Testis (tissue), 2 donors: ENCODE measurements at regions not wholly inside any gene's neighbourhood (a gene's known extent, or its start where the extent isn't known, plus 50 kb on each side); places are given as distances from the start of the nearest gene placed in this dataset.

Source experiments
- DNase-seq: peaks from one replicate; pipeline ENCODE4 v3.0.0-alpha.2; 2019
- H3K27ac ChIP-seq, 2 donors: fragments of 200-600 bp; sonication (generic); one replicate each; pipeline ENCODE4 v1.5.1; 2019
- H3K27me3 ChIP-seq: fragments of 200-600 bp; sonication (generic); one replicate; pipeline ENCODE4 v1.5.1; 2019
- H3K36me3 ChIP-seq: fragments of 200-600 bp; sonication (generic); one replicate; pipeline ENCODE4 v1.5.1; 2017; ENCODE audit warnings: low read depth; ENCODE audit errors: missing control alignments
- H3K4me1 ChIP-seq: fragments of 200-600 bp; sonication (generic); one replicate; pipeline ENCODE4 v1.5.1; 2019
- H3K4me3 ChIP-seq, 2 donors: fragments of 200-600 bp; sonication (generic); one replicate each; pipeline ENCODE4 v1.5.1; 2017 to 2019
- H3K9me3 ChIP-seq: fragments of 200-600 bp; sonication (generic); one replicate; pipeline ENCODE4 v1.5.1; 2017
- POLR2A ChIP-seq: fragments of 450-650 bp; IDR thresholded peaks from one replicate; pipeline ENCODE4 v1.6.1; 2017; ENCODE audit warnings: antibody characterized with exemption, mild to moderate bottlenecking, moderate library complexity
- WGBS, 2 donors: methylation state at CpG; one replicate each; pipeline ENCODE4 v1.1.5; 2018; 5-methylcytosine and 5-hydroxymethylcytosine counted together
- intact Hi-C: fragments of 100-400 bp; cut with DNase I; formaldehyde crosslinking; loops from one replicate; pipeline ENCODE4 v1.15.1; 2023; ENCODE audit warnings: low total_unique reads
- TF ChIP-seq, protein P1 (sequence below), 3 experiments: fragments of 450-650 bp in 2 of 3; fragments of 200-600 bp in 1 of 3; sonication (generic) in 1 of 3; IDR thresholded peaks; one replicate each; pipeline ENCODE4 v1.5.1; 2016 to 2019; ENCODE audit warnings: antibody characterized with exemption in 3 of 3, mild to moderate bottlenecking in 2 of 3, moderate library complexity in 1 of 3

DNA sequence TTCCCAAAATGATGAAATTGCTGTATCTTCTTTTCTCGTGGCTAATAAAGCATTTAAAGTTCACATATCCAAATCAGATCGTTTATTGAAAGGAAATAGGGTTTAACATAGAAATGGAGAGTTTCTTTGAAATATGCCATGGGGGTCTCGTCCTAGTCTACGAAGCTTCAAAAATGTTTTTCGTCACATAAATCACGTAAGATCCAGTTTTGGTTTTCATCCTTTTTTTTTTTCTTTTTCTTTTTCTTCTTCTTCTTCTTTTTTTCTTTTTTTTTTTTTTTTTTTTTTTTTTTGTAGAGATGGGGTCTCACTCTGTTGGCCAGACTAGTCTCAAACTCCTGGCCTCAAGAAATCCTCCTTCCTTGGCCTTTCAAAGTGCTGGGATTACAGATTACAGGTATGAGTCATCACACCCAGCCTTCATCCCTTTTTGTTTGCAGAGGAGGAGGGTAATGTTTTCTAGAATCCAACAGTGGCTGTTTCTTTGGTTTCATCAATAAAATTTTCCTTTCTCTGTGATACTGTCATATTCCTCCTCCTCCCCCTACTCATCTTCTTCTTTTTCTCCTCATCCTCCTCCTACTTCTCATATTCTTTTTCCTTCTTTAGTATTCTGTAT lies 94.7 kb upstream of the LOC128125822 start:
- Histone ChIP-seq H3K27ac (no peak overlapping the region), H3K4me3 (no peak overlapping the region), H3K27me3 (no peaks in the 10 kb centered on the region), H3K9me3 (no peaks in the 10 kb centered on the region), H3K36me3 (no peaks in the 10 kb centered on the region), H3K4me1 (no peaks in the 10 kb centered on the region)
- TF ChIP-seq POLR2A, result no peak
- TF ChIP-seq, protein P1, sequence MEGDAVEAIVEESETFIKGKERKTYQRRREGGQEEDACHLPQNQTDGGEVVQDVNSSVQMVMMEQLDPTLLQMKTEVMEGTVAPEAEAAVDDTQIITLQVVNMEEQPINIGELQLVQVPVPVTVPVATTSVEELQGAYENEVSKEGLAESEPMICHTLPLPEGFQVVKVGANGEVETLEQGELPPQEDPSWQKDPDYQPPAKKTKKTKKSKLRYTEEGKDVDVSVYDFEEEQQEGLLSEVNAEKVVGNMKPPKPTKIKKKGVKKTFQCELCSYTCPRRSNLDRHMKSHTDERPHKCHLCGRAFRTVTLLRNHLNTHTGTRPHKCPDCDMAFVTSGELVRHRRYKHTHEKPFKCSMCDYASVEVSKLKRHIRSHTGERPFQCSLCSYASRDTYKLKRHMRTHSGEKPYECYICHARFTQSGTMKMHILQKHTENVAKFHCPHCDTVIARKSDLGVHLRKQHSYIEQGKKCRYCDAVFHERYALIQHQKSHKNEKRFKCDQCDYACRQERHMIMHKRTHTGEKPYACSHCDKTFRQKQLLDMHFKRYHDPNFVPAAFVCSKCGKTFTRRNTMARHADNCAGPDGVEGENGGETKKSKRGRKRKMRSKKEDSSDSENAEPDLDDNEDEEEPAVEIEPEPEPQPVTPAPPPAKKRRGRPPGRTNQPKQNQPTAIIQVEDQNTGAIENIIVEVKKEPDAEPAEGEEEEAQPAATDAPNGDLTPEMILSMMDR (IDR thresholded peaks at IDR 0.05), result no peak
- DNase-seq, result no peak
- 90 to 93% methylated on average over 6 of the region's 6 CpGs for WGBS, 2 donors
- intact Hi-C loops, result no loop called here

DNA sequence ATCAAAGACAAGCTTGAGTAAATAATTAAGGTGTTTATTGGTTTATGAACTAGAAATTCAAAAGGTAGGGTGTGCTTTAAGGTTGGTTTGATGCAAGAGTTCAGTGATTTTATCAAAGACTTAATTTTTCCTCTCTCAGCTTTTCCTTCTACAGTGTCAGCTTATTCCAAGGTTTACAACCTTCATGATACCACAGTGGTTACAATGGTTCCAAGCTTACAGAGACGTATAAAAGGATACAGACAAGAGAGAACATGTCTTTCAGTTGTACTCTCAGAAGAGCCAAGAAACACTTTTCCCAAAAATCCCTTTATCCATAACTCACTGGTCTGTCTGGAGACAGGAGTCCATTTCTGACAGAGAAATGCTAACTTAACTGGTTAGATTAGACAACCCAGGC lies 93.5 kb upstream of the LOC128125822 start:
- no peaks in the 10 kb centered on the region for H3K36me3 ChIP-seq
- DNase-seq, result no peak
- TF ChIP-seq, protein P1 (IDR thresholded peaks at IDR 0.05), result no peak
- no peak for TF ChIP-seq POLR2A
- no peak overlapping the region for H3K4me3 ChIP-seq
- intact Hi-C loops, result no loop called here
- H3K4me1 ChIP-seq, result no peaks in the 10 kb centered on the region
- no peaks in the 10 kb centered on the region for H3K9me3 ChIP-seq
- H3K27ac ChIP-seq, result no peak overlapping the region
- 49 to 57% methylated on average over 1 of the region's 1 CpG for WGBS, 2 donors
- H3K27me3 ChIP-seq, result no peaks in the 10 kb centered on the region

DNA sequence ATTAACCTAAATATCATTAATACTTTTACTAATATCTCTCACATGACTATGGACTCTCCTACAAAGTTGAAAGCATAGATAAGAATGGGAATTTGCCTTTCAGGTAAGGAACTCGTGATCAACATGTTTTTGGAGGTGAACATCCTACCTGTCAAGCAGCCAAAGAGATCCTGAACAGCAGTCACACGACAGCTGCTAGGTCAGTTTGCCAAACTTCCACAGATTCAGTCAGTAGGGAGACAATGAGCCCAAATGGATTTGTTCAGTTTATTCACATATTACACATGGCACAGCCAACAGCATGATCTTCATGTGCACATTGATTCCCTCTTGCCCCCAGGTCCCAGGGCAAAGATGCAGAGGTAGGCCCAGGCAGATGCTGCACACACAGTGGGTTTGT lies 86.1 kb upstream of the LOC128125822 start:
- Histone ChIP-seq H3K9me3 (no peaks in the 10 kb centered on the region), H3K4me1 (no peaks in the 10 kb centered on the region), H3K36me3 (no peaks in the 10 kb centered on the region), H3K4me3 (no peak overlapping the region), H3K27ac (no peak overlapping the region), H3K27me3 (no peaks in the 10 kb centered on the region)
- intact Hi-C loops, result no loop called here
- no peak for DNase-seq
- no peak for TF ChIP-seq POLR2A
- TF ChIP-seq, protein P1 (IDR thresholded peaks at IDR 0.05), result no peak
- WGBS, 2 donors, result 69 to 86% methylated on average over 2 of the region's 2 CpGs

DNA sequence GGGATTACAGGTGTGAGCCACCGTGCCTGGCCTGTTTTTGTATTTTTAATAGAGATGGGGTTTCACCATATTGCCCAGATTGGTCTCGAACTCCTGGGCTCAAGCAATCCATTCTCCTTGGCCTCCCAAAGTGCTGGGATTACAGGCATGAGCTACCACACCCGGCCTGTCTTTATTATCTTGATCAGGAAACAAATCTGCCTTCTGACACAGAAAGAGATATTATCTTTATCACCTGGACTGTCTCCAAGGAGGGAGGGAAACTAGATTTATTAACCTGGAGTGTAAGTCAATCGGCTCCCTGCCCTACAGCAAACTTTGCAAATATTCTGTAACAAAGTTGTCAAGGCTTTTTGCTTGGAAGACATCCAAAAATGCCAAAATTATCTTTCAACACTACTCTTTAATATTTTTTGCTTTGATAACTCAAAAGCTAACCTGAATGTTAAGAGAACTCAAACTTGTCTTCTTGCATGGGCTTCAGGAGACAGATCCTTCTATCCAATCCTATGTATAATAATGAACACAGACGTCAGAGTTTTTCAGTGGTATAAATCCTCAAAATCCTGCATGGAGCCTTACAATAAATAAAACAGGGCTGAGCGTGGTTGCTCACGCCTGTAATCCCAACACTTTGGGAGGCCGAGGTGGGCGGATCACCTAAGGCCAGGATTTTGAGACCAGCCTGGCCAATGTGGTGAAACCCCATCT lies 85.0 kb upstream of the LOC128125822 start:
- H3K4me1 ChIP-seq, result no peaks in the 10 kb centered on the region
- WGBS, 2 donors, result 59 to 62% methylated on average over 9 of the region's 9 CpGs
- H3K27ac ChIP-seq, result no peak overlapping the region
- H3K9me3 ChIP-seq, result no peaks in the 10 kb centered on the region
- TF ChIP-seq POLR2A, result no peak
- TF ChIP-seq, protein P1 (IDR thresholded peaks at IDR 0.05), result no peak
- no peak overlapping the region for H3K4me3 ChIP-seq
- DNase-seq, result no peak
- no peaks in the 10 kb centered on the region for H3K36me3 ChIP-seq
- intact Hi-C loops, result no loop called here
- no peaks in the 10 kb centered on the region for H3K27me3 ChIP-seq

DNA sequence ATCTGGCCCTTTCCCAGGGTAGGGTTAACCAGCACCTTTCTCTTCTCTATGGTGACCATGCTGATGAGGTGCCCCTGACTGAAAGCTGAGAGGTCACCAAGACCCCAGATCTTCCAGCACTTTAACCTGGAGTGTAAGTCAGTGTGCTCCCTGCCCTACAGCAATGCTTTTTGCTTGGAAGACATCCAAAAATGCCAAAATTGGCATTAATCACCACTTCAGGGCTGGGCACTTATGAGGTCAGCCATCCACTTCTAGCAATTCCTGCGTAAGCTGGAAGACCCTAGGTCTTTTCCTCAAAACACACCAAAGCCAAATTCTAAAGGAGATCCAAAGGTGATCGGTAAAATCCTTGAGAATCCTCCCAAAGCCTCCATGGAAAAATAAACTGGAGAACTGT lies 81.2 kb upstream of the LOC128125822 start:
- TF ChIP-seq, protein P1 (IDR thresholded peaks at IDR 0.05), result no peak
- TF ChIP-seq POLR2A, result no peak
- H3K27ac ChIP-seq, result no peak overlapping the region
- intact Hi-C loops, result no loop called here
- H3K4me3 ChIP-seq, result no peak overlapping the region
- 84% methylated on average over 2 of the region's 2 CpGs for WGBS, 2 donors
- DNase-seq, result no peak
- no peaks in the 10 kb centered on the region for H3K9me3 ChIP-seq
- H3K27me3 ChIP-seq, result no peaks in the 10 kb centered on the region
- H3K4me1 ChIP-seq, result no peaks in the 10 kb centered on the region
- no peaks in the 10 kb centered on the region for H3K36me3 ChIP-seq
